ENCODE measurements at regions not wholly inside any gene's neighbourhood (a gene's known extent, or its start where the extent isn't known, plus 50 kb on each side); places are given as distances from the start of the nearest gene placed in this dataset.

DNA sequence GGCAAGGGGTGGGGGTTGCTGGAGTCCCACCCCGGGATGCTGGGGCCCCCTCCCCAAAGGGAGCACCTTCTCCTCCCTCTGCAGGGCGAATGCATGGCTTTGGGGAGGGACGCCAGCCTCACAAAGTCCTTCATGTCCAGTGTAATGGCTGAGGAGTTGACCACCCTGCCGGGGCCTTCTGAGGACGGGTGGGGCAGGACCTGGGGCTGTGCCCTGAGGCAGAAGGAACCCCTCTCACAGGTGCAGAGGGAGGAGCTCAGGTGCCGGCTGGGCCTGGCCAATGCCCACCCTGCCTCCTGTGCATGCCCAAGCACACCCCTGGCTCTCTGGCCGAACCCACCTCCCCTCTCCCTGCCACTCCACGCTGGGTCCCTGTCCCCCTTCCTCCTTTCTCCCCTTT lies 64.3 kb upstream of the RNU6ATAC start:
- DNase-seq = no peak

DNA sequence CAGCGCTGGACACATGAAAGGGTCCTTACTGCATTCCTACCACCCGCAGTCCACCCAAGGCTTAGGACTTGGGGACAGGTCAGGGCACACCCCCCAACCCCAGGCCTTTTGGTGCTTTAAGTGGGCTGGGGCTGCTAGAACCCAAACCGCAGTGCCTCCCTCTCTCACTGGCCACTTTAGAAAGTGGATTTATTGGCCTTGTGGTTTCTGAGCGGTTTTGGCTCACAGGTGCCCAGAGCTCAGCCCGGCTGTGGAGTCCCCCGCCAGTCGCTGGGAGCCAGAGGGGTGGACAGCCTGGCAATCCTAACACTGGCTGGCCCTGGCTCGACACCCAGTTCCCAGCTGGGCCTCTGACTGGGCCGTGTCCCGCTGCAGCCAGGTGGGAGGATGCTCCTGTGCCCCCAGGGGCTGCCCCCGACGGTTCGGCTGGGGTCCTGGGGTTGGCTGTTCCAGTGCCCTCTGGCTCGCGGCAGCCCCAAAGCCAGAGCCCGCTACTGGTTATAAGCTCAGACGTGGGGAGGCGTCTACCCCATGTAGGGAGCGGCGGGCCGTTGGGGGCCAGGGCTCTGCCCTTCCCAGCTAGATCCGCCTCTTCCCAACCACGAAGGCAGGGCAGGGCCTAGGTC lies 65.2 kb upstream of the RNU6ATAC start:
- DNase-seq = no peak

DNA sequence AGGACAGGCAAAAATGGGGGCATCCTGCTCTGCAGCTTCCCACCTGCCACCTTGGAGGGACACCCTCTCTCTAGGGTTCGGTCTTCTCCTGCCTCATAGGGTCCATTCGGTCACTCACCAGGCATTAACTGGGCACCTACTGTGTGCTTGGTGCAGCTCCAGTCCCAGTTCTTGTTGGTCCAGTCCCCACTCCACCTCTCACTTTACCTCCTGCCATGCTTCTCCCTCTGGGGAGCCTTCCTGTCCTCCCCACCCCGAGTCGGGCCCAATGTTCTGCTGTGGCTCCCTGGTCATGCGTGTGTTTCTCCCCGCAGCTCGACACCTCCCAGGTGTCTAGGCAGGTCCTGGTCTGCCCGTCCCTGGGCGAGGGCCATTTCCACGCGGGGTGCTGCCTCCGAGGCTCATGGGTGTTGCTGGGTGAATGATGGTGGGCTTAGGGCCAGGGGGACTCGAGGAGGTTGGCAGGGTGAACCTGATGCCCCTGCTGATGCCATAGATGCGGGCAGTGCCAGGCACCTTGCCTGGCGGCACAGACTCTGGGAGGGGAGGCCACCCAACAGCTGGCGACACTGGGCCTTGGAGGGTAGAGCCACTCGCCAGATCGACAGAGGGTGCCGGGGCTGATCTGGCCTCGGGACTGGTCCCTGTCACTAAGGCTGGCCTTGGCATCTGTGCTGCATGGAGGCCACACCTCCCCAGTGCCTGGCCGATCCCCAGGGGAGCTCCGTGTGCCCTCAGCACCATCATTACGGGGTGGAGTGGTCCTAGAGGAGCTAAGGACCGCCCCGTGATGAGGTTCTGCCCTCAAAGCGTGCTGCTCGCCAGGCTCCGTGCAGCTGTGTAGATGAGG lies 66.0 kb upstream of the RNU6ATAC start:
- no peak for DNase-seq

DNA sequence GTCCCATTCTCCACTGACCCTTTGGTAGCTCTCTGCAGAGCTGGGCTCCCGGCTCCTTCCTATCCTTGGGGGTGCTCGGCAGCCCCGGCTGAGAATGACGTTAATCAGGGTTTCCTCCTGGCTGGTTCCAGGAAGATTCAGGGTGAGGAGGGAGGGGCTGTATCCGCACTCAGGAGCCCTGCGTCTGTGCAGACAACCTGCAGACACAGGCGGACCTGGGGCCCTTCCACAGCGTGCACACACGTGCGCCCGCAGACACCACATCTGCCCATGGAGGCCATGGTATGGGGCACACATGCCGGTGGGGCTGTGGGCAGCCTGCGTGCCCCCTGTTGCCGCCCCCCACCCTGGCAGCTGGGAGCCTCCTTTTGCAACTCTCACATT lies 66.6 kb upstream of the RNU6ATAC start:
- DNase-seq = no peak

DNA sequence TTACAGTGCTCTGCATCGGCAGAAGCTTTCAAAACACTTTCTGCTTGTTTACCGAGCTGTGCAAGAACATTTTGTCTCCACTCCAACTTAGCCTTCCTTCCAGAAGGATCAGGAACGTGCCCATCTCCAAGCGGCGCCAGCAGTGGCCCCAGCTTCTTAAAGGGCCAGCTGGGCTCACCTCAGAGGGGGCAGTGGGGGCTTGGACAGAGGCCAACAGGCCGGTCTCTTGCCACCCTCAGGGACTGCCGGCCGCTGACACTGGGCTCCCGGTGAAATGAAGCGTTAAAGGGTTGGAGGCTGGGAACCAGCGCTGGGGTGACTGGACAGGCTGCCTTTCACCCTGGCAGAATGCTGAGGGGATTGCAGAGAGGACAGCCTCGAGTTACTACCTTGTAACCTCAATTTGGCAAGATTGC lies 67.0 kb upstream of the RNU6ATAC start:
- DNase-seq = no peak

DNA sequence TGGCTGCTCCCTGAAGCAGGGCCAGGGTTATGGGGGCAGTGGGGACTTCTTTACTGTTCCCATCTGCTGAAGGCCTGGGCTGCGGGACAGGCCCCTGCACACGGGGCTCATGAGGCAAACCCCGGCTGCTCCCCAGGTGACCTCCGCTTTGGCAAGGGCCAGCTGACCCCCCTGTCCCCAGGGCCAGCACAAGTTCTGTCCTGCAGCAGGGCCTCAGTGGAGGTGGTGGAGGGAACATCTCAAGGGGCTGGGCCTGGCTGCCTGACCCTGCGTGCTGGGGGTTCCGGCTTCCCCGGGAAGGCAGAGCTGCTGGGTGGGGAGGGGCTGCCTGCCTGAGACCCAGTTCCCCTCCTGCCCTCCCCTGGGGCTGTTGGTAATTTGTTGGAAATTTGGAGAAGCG lies 67.4 kb upstream of the RNU6ATAC start:
- no peak for DNase-seq

DNA sequence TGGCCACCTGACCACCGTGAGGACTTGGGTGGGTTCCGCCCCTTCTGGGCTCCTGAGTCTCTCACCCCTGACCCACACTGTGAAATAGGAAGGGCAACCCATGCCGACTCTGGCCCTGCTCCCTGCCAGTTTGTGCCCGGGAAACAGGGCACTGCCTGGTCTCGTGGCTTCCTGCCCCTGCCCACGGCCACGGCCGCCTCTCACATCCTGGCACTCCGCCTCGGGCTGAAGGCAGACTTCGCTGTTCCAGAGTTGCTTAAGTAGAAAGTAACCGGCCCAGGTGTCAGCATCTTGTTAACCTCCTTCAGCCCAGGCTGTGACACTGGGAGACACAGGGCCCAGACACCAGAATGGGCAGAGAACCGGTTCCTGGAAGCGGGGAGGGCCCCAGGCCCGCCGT lies 68.7 kb upstream of the RNU6ATAC start:
- no peak for DNase-seq

DNA sequence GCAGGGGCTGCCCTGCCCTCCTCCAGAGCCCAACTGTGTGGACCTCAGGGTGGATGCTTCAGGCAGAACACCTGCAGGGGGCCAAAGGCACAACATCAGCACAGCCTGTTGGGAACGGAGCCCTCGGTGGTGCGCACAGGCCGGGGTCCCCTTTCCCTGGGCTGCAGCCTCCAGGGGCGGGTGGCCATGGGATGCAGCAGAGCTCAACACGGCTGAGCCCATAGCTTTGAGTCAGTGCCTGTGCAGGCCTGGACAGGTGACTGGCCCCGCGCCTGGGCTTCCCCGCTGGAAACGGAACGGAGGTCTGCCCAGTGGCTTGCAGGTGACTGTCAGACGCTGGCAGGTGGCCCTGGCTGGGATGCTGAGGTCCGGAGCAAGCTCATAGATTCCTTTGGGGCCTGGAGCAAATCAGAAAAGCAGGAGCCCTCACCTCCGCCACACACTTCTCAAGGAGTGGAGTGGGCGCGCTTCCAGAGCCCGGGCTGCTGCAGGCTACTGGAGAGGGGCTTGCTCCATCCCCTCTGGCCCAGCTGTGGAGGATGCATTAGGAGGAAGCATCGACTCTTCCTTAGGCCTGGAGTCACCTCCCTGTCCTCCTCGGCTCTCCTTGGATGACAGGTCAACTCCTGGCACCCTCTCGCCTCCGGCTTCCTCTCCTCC lies 69.8 kb upstream of the RNU6ATAC start:
- DNase-seq = no peak

DNA sequence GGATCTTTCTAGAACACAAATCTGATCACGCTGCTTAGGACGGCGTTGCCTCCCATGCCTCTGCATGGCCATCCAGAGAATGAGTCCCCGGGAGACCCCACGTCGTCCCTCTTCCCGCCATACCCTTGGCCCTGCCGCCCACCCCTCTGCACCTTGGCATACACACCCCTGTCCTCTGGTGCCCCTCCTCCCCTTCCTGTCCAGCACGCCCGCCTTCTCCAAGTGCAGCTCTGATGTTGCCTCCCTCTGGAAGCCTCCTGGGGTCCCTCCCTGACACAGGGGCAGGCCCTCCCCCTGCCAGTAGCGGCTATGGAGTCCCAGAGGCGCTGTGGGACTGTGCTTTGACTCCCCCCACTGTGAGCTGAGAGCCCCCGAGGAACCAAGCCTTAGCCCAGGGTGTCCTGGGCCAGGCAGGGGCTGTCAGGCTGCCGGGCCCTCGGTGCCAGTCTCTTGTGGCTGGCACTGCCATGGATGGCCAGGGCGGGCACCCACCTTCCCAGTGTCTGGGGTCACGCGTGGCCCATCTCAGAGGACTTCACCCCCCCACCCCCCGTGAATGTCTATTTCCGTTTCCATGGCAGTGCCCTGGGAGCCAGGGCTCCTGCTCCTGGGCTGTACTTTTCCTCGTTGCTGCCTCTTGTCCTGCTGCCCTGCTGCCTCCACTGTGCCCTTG lies 70.5 kb upstream of the RNU6ATAC start:
- DNase-seq = no peak

DNA sequence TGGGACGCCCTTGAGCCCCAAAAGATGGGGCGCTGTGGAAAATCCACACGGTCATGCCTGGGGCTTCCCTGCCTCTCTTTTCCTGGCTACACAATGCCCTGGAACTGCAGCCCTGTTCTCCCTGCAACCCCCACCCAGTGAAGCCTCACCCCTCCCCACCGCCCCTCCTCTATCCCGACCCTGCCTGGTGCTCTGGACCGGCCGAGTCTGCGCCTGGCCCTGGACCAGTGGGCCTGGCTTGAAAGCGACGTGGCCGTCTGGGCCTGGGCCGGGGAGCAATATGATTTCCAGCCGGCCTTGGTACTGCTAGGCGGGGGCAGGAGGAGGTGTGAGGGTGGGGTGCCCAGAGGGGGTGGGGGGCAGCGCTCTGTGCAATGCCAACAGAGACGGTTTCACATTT lies 71.0 kb upstream of the RNU6ATAC start:
- DNase-seq = no peak

DNA sequence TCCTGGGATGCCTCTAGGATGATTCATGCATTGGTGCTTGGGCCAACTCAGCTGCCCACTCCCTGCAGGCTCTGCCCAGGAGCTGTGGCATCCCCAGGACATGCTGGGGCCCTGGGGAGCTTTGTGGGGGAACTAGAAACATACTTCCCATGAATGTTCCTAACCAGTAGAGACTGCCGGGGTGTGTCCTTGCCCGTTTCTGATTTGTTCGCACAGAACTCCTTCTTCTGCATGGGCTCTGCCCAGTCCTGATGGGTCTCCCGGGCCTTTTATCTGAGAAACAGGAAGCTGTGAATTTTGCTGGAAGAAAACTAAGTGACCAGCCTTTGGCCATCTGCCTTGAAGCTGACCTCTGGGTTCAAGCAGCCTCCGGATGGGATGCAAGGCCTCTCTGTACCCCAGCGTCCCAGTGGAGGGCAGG lies 71.6 kb upstream of the RNU6ATAC start:
- no peak for DNase-seq

DNA sequence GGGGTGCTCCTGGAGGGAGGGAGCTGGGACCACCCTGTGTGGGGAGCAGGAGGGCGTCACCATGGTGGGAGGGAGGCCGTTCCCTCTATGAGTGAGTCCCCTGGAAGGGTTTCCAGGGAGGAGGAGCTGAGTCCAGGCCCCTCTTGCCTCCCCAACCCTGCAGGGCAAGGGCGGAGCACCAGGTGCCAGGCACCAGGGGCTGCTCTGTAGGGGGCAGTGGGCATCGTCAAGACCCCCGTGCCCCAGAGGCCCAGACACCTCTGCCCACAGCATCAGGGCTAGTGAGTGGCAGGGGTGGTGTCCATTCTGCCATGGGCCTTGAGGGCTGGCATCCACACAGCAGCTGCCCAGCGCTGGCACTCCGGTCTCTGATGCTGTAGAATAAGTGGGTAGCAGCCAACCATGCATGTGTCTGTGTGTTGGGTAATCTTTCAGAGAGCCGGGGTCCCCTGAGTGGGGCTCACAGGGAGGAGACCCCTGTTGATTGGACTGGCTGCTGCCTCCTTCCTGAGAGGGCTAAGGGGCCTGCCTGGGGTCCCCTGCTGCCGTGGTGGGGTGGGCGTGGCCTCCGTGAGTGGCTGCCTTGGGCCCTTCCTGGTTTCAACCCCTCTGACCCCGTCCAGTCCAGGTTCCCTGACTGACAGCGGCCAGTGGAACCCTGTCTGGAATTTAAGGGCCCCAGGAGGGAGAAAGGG lies 72.7 kb upstream of the RNU6ATAC start:
- no peak for DNase-seq

DNA sequence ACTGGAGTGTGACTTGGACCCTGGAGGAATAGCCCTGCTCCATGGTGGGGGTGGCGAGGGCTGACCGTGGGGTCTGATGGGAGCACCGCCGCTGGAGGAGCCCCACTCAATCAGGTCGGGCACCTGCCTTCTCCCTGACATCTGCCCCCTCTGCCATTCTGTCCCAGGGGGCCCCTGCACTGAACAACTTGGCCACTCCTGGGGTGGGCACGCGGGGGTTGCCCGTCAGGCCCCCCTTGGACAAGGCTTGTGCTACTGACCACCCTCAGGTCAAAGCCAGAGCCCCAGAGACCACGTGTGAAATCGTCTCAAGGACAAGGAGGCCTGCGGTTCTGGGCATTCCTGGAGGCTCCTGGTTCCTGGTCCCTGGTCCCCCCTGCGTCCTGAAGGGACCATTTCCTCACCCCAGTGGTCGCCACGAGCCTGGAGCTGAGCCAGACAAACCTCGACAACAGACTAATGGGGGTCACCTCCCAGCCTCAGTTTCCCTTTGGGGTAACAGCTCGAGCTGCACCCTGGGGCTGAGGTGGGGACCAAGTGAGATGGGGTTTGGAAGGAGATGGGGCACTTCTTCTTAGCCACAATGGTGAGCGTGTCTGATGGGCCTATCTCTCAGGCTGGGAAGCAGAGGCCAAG lies 73.4 kb upstream of the RNU6ATAC start:
- no peak for DNase-seq

DNA sequence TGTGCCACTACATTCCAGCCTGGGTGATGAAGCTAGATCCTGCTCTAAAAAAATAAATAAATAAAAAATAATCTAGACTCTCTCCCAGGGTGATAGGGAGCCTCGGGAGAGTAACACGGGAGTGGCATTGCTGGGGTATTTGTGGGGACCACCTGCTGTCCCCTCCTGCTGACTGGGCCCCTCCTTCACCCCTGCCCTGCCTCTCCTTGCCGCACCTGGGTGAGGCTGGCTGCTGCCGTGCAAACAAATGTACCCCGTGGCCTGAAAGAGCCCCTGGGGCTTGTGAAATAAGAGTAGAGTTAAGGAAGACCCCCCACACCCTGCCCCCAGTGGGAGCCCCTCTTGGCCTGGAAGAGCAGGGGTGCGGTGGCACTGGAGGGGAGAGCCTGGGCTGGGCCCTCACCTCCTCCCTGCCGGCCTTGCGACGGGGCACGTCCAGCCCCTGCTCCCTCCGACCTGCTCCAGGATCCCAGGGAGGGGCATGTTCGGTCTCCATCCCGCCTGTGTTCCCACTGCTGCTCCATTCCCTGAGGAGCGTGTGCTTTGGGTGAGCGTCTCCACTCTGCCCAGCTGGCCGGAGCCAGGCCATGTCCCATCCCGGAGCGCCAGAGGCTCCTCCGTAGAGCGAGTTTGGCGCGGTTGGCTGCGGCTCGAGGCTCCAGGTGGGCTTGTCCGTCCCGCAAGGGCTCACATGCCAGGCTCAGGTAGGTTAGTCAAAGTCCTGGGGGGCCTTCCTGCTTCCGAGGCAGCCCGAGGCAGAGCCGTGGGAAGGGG lies 75.0 kb upstream of the RNU6ATAC start:
- no peak for DNase-seq

DNA sequence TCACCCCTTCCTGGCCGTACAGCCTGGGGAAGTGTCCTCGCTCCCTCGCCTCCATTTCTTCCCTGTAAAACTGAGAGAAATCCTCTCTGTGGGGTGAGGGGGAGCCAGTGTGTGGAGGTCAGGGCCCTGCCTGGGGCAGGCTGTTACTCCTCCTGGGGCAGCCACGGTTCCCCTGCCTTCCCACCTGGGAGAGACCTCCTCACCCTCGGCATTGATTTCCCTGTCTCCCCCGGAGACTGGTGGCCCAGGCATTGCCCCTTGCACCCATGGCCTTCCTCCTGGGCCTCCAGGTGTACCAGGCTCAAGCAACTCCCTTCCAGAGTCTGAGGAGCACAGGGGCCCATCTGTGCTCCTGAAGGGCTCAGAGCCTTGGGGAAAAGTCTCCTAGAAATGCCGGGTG lies 75.6 kb upstream of the RNU6ATAC start:
- no peak for DNase-seq

DNA sequence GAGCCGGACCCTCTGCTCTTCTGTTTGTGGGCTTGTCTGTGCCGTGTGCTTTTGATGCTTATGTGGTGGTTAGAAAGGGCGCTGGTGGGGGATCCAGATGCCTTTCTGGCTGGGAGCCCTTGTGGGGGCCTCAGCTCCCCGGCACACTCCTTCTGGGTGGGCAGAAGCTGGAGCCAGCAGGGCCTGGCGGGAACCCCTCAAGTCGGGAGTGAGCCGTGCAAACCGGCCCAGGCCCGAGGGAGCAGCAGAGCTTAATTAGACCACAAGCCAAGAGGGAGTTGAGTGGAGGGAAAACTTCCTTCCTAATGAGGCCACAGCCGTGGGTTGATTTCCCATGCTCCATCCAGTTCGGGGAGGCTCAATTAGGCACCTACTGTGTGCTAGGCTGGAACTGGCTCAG lies 76.0 kb upstream of the RNU6ATAC start:
- DNase-seq = no peak

DNA sequence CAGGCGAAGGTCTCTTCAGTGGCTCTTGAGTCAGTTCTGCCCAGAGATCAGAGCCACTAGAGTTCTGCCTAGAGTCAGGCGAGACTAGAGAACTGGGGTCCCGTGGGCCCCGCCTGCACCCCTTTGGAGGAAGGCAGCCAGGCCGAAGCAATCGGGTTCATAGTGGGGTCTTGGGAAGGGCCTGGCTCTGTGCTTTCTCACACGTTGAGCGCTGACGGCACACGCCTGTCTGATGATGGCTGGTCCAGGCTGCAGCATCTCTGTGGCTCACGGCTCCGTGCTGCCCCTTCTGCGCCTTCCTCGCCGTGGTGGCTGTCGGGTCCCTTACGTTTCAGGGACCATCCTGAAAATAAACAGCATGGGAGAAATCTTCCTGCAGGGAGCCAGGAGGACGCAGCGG lies 78.3 kb upstream of the RNU6ATAC start:
- DNase-seq = no peak

DNA sequence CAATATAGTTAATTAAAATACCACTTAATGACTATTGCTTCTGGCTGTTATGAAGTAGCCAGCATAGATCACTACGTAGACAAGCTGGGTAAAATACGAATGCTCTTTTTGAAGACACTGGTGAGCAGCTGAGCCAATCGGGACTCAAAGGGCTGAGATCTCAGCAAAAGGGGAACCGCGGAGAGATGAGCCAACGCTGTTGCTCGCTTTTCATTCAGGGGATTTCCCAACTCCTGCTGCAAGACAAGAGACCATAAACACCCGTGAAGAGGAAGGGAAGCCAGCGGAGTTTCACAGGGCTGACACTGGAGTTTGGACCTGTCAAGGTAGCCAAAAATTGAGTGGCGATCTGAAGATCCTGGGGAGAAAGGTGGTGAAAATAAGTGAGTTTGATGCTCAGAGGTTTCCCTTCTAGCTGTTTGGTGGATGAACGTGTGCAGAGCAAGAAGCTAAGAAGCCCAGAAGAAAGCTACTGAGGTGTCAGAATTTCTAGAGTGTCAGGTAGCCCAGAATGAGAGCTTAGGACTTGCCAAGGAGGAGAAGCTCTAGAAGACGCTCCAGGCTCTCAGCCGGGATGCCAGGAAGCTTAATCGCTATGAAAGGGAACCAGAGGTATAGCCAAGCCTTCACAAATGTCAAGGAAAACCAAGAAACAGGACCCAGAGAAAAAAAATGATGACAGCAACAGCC lies 79.6 kb upstream of the RNU6ATAC start:
- no peak for DNase-seq

DNA sequence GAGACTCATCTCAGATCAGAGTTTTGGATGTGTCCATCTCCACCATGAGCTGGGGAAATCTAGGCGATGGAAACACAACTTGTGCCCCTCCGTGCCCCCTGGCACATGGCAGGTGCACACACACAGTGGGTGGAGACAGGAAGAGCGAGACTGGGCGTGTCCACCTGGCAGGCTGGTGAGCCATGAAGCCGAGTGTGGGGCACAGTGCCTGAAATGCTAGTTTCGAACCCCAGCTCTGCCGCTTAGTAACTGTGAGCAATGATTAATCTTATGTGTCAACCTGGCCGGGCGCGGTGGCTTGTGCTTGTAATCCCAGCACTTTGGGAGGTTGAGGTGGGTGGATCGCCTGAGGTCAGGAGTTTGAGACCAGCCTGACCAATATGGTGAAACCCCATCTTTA lies 80.8 kb upstream of the RNU6ATAC start:
- DNase-seq = no peak

DNA sequence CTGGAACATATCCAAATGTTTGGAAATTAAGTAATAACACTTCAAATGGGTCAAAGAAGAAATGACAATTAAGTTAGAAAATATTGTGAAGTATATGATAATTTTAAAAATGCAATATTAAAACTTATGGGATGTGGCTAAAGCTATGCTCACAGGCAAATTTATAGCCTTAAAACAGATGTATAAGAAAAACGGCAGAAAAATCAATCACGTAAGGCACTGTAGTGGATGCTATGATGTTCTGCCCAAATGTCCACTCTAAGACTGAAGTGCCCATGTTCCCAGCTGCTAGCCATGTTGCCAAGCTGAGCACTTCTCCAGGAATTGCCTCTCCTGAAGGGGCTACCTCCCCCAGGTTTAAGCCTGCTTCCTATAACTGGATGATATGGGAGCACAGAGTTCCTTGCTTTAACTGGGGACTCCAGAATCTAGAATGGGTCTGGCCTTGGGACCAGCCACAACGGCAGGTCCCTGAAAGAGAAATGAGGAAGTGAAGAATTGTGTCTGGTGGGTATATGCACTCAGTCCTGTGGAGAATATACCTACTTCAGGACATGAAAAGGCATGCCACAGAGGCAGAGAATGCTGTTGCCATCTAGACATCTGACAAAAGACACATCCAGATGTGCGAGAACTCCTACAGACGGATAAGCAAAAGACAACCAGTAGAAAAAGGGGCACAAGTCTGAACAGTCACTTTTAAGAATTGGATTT lies 78.2 kb upstream of the RXRA start:
- DNase-seq = no peak
